Upper lobe of right lung (tissue), 1 donor: ENCODE measurements at regions not wholly inside any gene's neighbourhood (a gene's known extent, or its start where the extent isn't known, plus 50 kb on each side); places are given as distances from the start of the nearest gene placed in this dataset.

Source experiments
- ATAC-seq: fragments of 200-7000 bp; cut with Tn5 transposase; one replicate; pipeline ENCODE4 v1.9.1; 2020; ENCODE audit warnings: mild to moderate bottlenecking, moderate library complexity
- DNase-seq: peaks from one replicate; pipeline ENCODE4 v3.0.0-alpha.2; 2020
- H3K27ac ChIP-seq: fragments of 200-600 bp; one replicate; pipeline ENCODE4 v1.8.0; 2022
- H3K27me3 ChIP-seq: fragments of 200-600 bp; one replicate; pipeline ENCODE4 v1.8.0; 2022; ENCODE audit warnings: mild to moderate bottlenecking
- H3K36me3 ChIP-seq: fragments of 200-600 bp; one replicate; pipeline ENCODE4 v1.8.0; 2022
- H3K4me1 ChIP-seq: fragments of 200-600 bp; one replicate; pipeline ENCODE4 v1.8.0; 2022
- H3K4me3 ChIP-seq: fragments of 200-600 bp; one replicate; pipeline ENCODE4 v1.8.0; 2022; ENCODE audit warnings: mild to moderate bottlenecking
- H3K9me3 ChIP-seq: fragments of 200-600 bp; one replicate; pipeline ENCODE4 v1.8.0; 2022
- CTCF ChIP-seq: fragments of 200-600 bp; IDR thresholded peaks from one replicate; pipeline ENCODE4 v1.8.0; 2022; ENCODE audit warnings: antibody characterized with exemption
- intact Hi-C: fragments of 100-400 bp; cut with DNase I; formaldehyde crosslinking; loops from one replicate; pipeline ENCODE4 v1.11.0; 2022
- donor health status: DM: no; HTN: yes; CAD: no; lungs with severe emphysema.

- no peaks in the 10 kb centered on the region for H3K9me3 ChIP-seq
- intact Hi-C loops: no loop called here
- H3K36me3 ChIP-seq: no peaks in the 10 kb centered on the region
These were observed 199.7 kb downstream of the ISL1 start for GRCh38 chr5:51582871-51583394.

GRCh38 chr5:51598026-51598425, 214.8 kb downstream of the ISL1 start:
- H3K4me3 ChIP-seq: no peak overlapping the region
- no peaks in the 10 kb centered on the region for H3K9me3 ChIP-seq
- ATAC-seq (no peak), DNase-seq (no peak)
- H3K36me3 ChIP-seq: no peaks in the 10 kb centered on the region
- no peak overlapping the region for H3K27ac ChIP-seq
- intact Hi-C loops: no loop called here
- H3K27me3 ChIP-seq: no peaks in the 10 kb centered on the region
- H3K4me1 ChIP-seq: no peaks in the 10 kb centered on the region
- no peak for TF ChIP-seq CTCF

More at GRCh38 chr5:51582871-51583394, 199.7 kb downstream of the ISL1 start:
- Histone ChIP-seq H3K27me3 (no peaks in the 10 kb centered on the region), H3K27ac (no peak overlapping the region), H3K4me1 (no peaks in the 10 kb centered on the region), H3K4me3 (no peak overlapping the region)
- no peak for TF ChIP-seq CTCF
- no peak for ATAC-seq
- DNase-seq: no peak

GRCh38 chr5:51599587-51599986, 216.3 kb downstream of the ISL1 start:
- Histone ChIP-seq H3K9me3 (no peaks in the 10 kb centered on the region), H3K4me1 (no peaks in the 10 kb centered on the region), H3K27me3 (no peaks in the 10 kb centered on the region), H3K36me3 (no peaks in the 10 kb centered on the region), H3K4me3 (no peak overlapping the region), H3K27ac (no peak overlapping the region)
- intact Hi-C loops: no loop called here
- no peak for TF ChIP-seq CTCF
- ATAC-seq: no peak
- DNase-seq: no peak

- H3K27ac ChIP-seq: no peak overlapping the region
- TF ChIP-seq CTCF: no peak
- H3K9me3 ChIP-seq: no peaks in the 10 kb centered on the region
- DNase-seq: no peak
- no peaks in the 10 kb centered on the region for H3K27me3 ChIP-seq
- H3K4me3 ChIP-seq: no peak overlapping the region
- H3K36me3 ChIP-seq: no peaks in the 10 kb centered on the region
- intact Hi-C loops: no loop called here
- H3K4me1 ChIP-seq: no peaks in the 10 kb centered on the region
- ATAC-seq: no peak
These were observed 221.1 kb downstream of the ISL1 start for GRCh38 chr5:51604324-51604723.

- Histone ChIP-seq H3K9me3 (no peaks in the 10 kb centered on the region), H3K27me3 (no peaks in the 10 kb centered on the region), H3K36me3 (no peaks in the 10 kb centered on the region), H3K4me1 (no peaks in the 10 kb centered on the region), H3K4me3 (no peak overlapping the region), H3K27ac (no peak overlapping the region)
- no peak for DNase-seq
- TF ChIP-seq CTCF: no peak
- ATAC-seq: no peak
- intact Hi-C loops: no loop called here
These were observed 223.7 kb downstream of the ISL1 start for GRCh38 chr5:51606921-51607320.

- no peak for DNase-seq
- H3K4me1 ChIP-seq: no peaks in the 10 kb centered on the region
- no peak for ATAC-seq
- no peak overlapping the region for H3K27ac ChIP-seq
- no peaks in the 10 kb centered on the region for H3K27me3 ChIP-seq
- TF ChIP-seq CTCF: no peak
- intact Hi-C loops: no loop called here
- no peak overlapping the region for H3K4me3 ChIP-seq
- no peaks in the 10 kb centered on the region for H3K9me3 ChIP-seq
- H3K36me3 ChIP-seq: no peaks in the 10 kb centered on the region
These were observed 235.0 kb downstream of the ISL1 start for GRCh38 chr5:51618234-51618633.
